NB4 (cell line): ENCODE measurements at regions not wholly inside any gene's neighbourhood (a gene's known extent, or its start where the extent isn't known, plus 50 kb on each side); places are given as distances from the start of the nearest gene placed in this dataset.

Experiments used
- DNase-seq: peaks from one replicate; pipeline ENCODE4 v3.0.0; 2010; ENCODE audit warnings: low read depth
- H3K4me3 ChIP-seq: one replicate; pipeline ENCODE4 v1.5.1; 2011; ENCODE audit warnings: mild to moderate bottlenecking, low read depth, low read length, moderate library complexity
- CTCF ChIP-seq: IDR thresholded peaks from one replicate; pipeline ENCODE4 v1.5.1; 2012; ENCODE audit warnings: low read depth, low read length
- MAX ChIP-seq: IDR thresholded peaks from 2 replicates; pipeline ENCODE4 v1.6.1; 2011; ENCODE audit warnings: low read depth, low read length
- MYC ChIP-seq: IDR thresholded peaks from 2 replicates; pipeline ENCODE4 v1.6.1; 2011; ENCODE audit warnings: low read depth, low read length
- POLR2A ChIP-seq: IDR thresholded peaks from 2 replicates; pipeline ENCODE4 v1.6.1; 2011; ENCODE audit warnings: mild to moderate bottlenecking; ENCODE audit not compliant: insufficient read length; ENCODE audit errors: extremely low read depth

GRCh38 chr5:158288272-158288657 lies 429.3 kb upstream of the CLINT1 start:
- TF ChIP-seq CTCF (no peak), MAX (no peak), MYC (no peak), POLR2A (no peak)

GRCh38 chr5:158287643-158288271 lies 428.8 kb upstream of the CLINT1 start:
- no peak for DNase-seq
- TF ChIP-seq MYC = no peak
- TF ChIP-seq POLR2A = no peak
- TF ChIP-seq CTCF = no peak
- TF ChIP-seq MAX = no peak

More at GRCh38 chr5:158288272-158288657, 429.3 kb upstream of the CLINT1 start:
- H3K4me3 ChIP-seq = no peak overlapping the region
- no peak for DNase-seq

GRCh38 chr5:158286827-158287226 lies 427.9 kb upstream of the CLINT1 start:
- no peak overlapping the region for H3K4me3 ChIP-seq
- DNase-seq = no peak
- TF ChIP-seq POLR2A (no peak), CTCF (no peak), MYC (no peak), MAX (no peak)

More at GRCh38 chr5:158287643-158288271, 428.8 kb upstream of the CLINT1 start:
- H3K4me3 ChIP-seq = no peak overlapping the region

- no peak for TF ChIP-seq CTCF
- no peak for DNase-seq
- H3K4me3 ChIP-seq = no peak overlapping the region
Observed at GRCh38 chr5:158285698-158286097, 426.8 kb upstream of the CLINT1 start.

GRCh38 chr5:158284242-158284641 lies 425.3 kb upstream of the CLINT1 start:
- no peak for DNase-seq
- H3K4me3 ChIP-seq = no peak overlapping the region

More at GRCh38 chr5:158284242-158284641, 425.3 kb upstream of the CLINT1 start:
- TF ChIP-seq POLR2A (no peak), CTCF (no peak), MYC (no peak), MAX (no peak)
